ENCODE measurements at regions not wholly inside any gene's neighbourhood (a gene's known extent, or its start where the extent isn't known, plus 50 kb on each side); places are given as distances from the start of the nearest gene placed in this dataset.
"Not testable (repeated sequence)": the region's sequence is repeated elsewhere in the genome, so short reads cannot be mapped to it uniquely, and the experiment has no call there.

DNA sequence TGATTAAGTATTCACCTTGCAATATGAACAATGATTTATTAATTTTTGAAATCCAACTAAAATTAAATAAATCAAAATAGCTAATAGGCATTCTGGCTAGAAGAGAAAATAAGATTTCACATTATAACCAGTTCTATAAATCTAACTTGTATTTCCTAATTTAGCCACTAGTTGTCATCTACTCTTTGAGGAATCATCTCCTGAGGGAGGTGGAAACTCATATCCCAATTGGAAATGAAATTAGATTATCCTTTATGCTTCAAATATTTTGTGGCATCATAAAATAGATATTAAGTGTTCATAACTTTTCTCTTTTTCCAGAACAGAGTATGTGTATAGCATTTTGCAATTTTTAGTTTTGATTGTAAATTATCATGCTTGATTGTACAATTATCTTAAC lies 558.5 kb upstream of the DIAPH2 start:
- H3K4me2 ChIP-seq (ENCODE audit: low read length): no peak overlapping the region
- no peak overlapping the region for H3K4me3 ChIP-seq (ENCODE audit: low read length)
- no peaks in the 10 kb centered on the region for H3K79me2 ChIP-seq (ENCODE audit: control insufficient read depth, low read length)
- no peaks in the 10 kb centered on the region for H3K9me3 ChIP-seq (ENCODE audit: control insufficient read depth, insufficient read depth, low read length)
- no peaks in the 10 kb centered on the region for H3K27me3 ChIP-seq (ENCODE audit: control insufficient read depth, low read length)
- H3F3A ChIP-seq (ENCODE audit: control insufficient read depth, insufficient read depth): no peaks in the 10 kb centered on the region
- H3K4me1 ChIP-seq (ENCODE audit: control insufficient read depth, low read length): no peaks in the 10 kb centered on the region
- no peak overlapping the region for H3K27ac ChIP-seq (ENCODE audit: low read depth, low read length)
- H4K20me1 ChIP-seq (ENCODE audit: control insufficient read depth, insufficient read depth, low read depth, low read length): no peaks in the 10 kb centered on the region
- TF ChIP-seq EZH2phosphoT487 (IDR thresholded peaks at IDR 0.05; ENCODE audit: borderline replicate concordance, low read length): no peak
- TF ChIP-seq, protein P1, sequence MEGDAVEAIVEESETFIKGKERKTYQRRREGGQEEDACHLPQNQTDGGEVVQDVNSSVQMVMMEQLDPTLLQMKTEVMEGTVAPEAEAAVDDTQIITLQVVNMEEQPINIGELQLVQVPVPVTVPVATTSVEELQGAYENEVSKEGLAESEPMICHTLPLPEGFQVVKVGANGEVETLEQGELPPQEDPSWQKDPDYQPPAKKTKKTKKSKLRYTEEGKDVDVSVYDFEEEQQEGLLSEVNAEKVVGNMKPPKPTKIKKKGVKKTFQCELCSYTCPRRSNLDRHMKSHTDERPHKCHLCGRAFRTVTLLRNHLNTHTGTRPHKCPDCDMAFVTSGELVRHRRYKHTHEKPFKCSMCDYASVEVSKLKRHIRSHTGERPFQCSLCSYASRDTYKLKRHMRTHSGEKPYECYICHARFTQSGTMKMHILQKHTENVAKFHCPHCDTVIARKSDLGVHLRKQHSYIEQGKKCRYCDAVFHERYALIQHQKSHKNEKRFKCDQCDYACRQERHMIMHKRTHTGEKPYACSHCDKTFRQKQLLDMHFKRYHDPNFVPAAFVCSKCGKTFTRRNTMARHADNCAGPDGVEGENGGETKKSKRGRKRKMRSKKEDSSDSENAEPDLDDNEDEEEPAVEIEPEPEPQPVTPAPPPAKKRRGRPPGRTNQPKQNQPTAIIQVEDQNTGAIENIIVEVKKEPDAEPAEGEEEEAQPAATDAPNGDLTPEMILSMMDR (IDR thresholded peaks at IDR 0.05; ENCODE audit: low read depth, low read length, poor library complexity, severe bottlenecking): no peak
- H3K36me3 ChIP-seq (ENCODE audit: control insufficient read depth, low read length): no peaks in the 10 kb centered on the region
- H3K9me2 ChIP-seq (replicated peaks; ENCODE audit: control insufficient read depth, low read length): no peaks in the 10 kb centered on the region

DNA sequence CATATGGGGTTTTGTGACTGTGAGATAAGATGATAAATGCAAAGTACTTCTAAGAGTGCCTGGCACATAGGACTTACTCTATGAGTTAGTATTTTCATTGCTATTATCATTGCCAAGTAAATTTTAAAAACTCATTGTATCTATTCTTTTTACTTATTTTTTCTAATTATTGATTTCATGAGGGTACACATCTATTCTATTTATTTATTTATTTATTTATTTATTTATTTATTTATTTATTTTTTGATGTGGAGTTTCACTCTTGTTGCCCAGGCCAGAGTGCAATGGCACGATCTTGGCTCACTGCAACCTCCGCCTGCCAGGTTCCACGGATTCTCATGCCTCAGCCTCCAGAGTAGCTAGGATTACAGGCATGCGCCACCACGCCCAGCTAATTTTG lies 556.6 kb upstream of the DIAPH2 start:
- not testable (repeated sequence) for H3K27ac ChIP-seq (ENCODE audit: low read depth, low read length); H3K79me2 ChIP-seq (ENCODE audit: control insufficient read depth, low read length); H3K36me3 ChIP-seq (ENCODE audit: control insufficient read depth, low read length); H3K9me2 ChIP-seq (replicated peaks; ENCODE audit: control insufficient read depth, low read length); H3K9me3 ChIP-seq (ENCODE audit: control insufficient read depth, insufficient read depth, low read length); H4K20me1 ChIP-seq (ENCODE audit: control insufficient read depth, insufficient read depth, low read depth, low read length); H3K4me2 ChIP-seq (ENCODE audit: low read length); H3K4me1 ChIP-seq (ENCODE audit: control insufficient read depth, low read length); H3K27me3 ChIP-seq (ENCODE audit: control insufficient read depth, low read length); H3K4me3 ChIP-seq (ENCODE audit: low read length); H3F3A ChIP-seq (ENCODE audit: control insufficient read depth, insufficient read depth)

DNA sequence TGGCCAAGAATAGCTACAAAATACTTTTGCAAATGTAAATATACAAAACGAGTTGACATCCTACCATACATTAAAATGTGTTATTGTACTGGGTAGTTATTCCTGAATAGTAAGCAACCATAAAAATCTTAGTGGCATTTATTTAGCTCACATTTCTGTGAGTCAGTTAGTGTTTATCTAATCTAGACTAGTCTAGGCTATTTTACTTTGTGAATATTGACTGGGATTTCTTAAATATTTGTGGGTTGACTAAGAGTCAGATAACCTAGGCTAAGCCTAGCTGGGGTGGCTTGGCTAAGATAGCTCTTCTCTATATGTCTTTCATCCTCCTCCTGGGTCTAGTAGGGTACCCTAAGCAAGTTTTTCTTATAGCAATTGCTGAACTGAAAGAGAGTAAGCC lies 543.8 kb upstream of the DIAPH2 start:
- TF ChIP-seq, protein P1 (IDR thresholded peaks at IDR 0.05; ENCODE audit: low read depth, low read length, poor library complexity, severe bottlenecking): no peak
- TF ChIP-seq EZH2phosphoT487 (IDR thresholded peaks at IDR 0.05; ENCODE audit: borderline replicate concordance, low read length): no peak
- H3K9me2 ChIP-seq (replicated peaks; ENCODE audit: control insufficient read depth, low read length): no peaks in the 10 kb centered on the region
- H3K4me1 ChIP-seq (ENCODE audit: control insufficient read depth, low read length): no peaks in the 10 kb centered on the region

DNA sequence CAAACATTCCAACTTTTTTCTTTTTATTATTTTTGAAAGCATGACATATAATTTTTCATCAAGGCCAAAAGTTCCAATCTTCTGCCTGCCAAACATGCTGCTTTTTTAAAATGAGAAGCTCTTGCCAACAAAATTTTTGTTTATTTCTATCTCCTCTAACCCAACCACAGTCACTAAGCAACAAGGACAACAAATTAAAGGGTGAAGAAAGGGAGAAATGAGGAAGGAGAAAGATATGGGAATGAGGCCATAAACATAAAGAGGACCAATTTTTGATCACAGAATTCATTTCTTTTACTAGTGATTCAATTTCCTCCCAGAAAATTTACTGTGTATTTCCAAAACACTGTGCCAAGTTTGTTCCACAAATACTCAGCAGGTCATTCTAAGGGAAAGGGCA lies 537.0 kb upstream of the DIAPH2 start:
- Histone ChIP-seq H3K27me3 (ENCODE audit: control insufficient read depth, low read length) (no peaks in the 10 kb centered on the region), H3K9me3 (ENCODE audit: control insufficient read depth, insufficient read depth, low read length) (no peaks in the 10 kb centered on the region)

More for the DNA sequence above, 543.8 kb upstream of the DIAPH2 start:
- H3K4me3 ChIP-seq (ENCODE audit: low read length): no peak overlapping the region
- no peak overlapping the region for H3K27ac ChIP-seq (ENCODE audit: low read depth, low read length)
- H3K36me3 ChIP-seq (ENCODE audit: control insufficient read depth, low read length): no peaks in the 10 kb centered on the region
- no peaks in the 10 kb centered on the region for H4K20me1 ChIP-seq (ENCODE audit: control insufficient read depth, insufficient read depth, low read depth, low read length)
- H3K79me2 ChIP-seq (ENCODE audit: control insufficient read depth, low read length): no peaks in the 10 kb centered on the region
- H3K27me3 ChIP-seq (ENCODE audit: control insufficient read depth, low read length): no peaks in the 10 kb centered on the region
- H3K9me3 ChIP-seq (ENCODE audit: control insufficient read depth, insufficient read depth, low read length): no peaks in the 10 kb centered on the region
- no peak overlapping the region for H3K4me2 ChIP-seq (ENCODE audit: low read length)
- no peaks in the 10 kb centered on the region for H3F3A ChIP-seq (ENCODE audit: control insufficient read depth, insufficient read depth)

More for the DNA sequence above, 537.0 kb upstream of the DIAPH2 start:
- H3K4me3 ChIP-seq (ENCODE audit: low read length): no peak overlapping the region
- H4K20me1 ChIP-seq (ENCODE audit: control insufficient read depth, insufficient read depth, low read depth, low read length): no peaks in the 10 kb centered on the region
- no peaks in the 10 kb centered on the region for H3K9me2 ChIP-seq (replicated peaks; ENCODE audit: control insufficient read depth, low read length)
- no peak overlapping the region for H3K27ac ChIP-seq (ENCODE audit: low read depth, low read length)
- no peaks in the 10 kb centered on the region for H3K36me3 ChIP-seq (ENCODE audit: control insufficient read depth, low read length)
- no peak overlapping the region for H3K4me2 ChIP-seq (ENCODE audit: low read length)
- TF ChIP-seq EZH2phosphoT487 (IDR thresholded peaks at IDR 0.05; ENCODE audit: borderline replicate concordance, low read length): no peak
- TF ChIP-seq, protein P1 (IDR thresholded peaks at IDR 0.05; ENCODE audit: low read depth, low read length, poor library complexity, severe bottlenecking): no peak
- H3F3A ChIP-seq (ENCODE audit: control insufficient read depth, insufficient read depth): no peaks in the 10 kb centered on the region
- no peaks in the 10 kb centered on the region for H3K79me2 ChIP-seq (ENCODE audit: control insufficient read depth, low read length)
- H3K4me1 ChIP-seq (ENCODE audit: control insufficient read depth, low read length): no peaks in the 10 kb centered on the region

Data from DOHH2 (cell line).